Caco-2 (cell line): ENCODE measurements at regions not wholly inside any gene's neighbourhood (a gene's known extent, or its start where the extent isn't known, plus 50 kb on each side); places are given as distances from the start of the nearest gene placed in this dataset.

Source experiments
- BruUV-seq: library from RNA; stranded (reverse); fragments of 400-500 nt; replicated peaks from 2 replicates; lab custom pipeline; 2021; lab: Mats Ljungman, UMichigan
- CTCF ChIA-PET: fragments of 300-600 bp; sonication (Branson Sonifier 250); formaldehyde crosslinking; loops from one replicate; lab custom pipeline; 2022; ENCODE audit warnings: antibody characterized with exemption; lab: Charles Lee
- POLR2A ChIA-PET: fragments of 300-600 bp; sonication (Branson Sonifier 250); formaldehyde crosslinking; loops from one replicate; lab custom pipeline; 2022; ENCODE audit warnings: antibody characterized with exemption; lab: Charles Lee
- DNase-seq, 2 experiments: peaks; one replicate each; pipeline versions ENCODE4 v3.0.0 to v3.0.0-alpha.2; 2020 to 2022
- H3K27me3 ChIP-seq: replicated peaks from 2 replicates; pipeline ENCODE4 v1.6.0; 2011; ENCODE audit warnings: low read length; ENCODE audit not compliant: control insufficient read depth, insufficient read depth
- H3K36me3 ChIP-seq: 2 replicates; pipeline ENCODE4 v1.5.1; 2011; ENCODE audit warnings: low read length; ENCODE audit not compliant: control insufficient read depth, insufficient read depth
- H3K4me1 ChIP-seq: fragments of 250-450 bp; sonication (Bioruptor Pico); 2 replicates; pipeline ENCODE4 v1.5.1; 2020; ENCODE audit warnings: mild to moderate bottlenecking
- H3K4me3 ChIP-seq: 2 replicates; pipeline ENCODE4 v1.5.1; 2011; ENCODE audit warnings: low read depth, mild to moderate bottlenecking, control low read depth, low read length
- H3K9me3 ChIP-seq: fragments of 250-450 bp; sonication (Bioruptor Pico); 2 replicates; pipeline ENCODE4 v1.5.1; 2020; ENCODE audit warnings: mild to moderate bottlenecking, moderate library complexity
- H3K27ac Mint-ChIP-seq: one replicate; pipeline ENCODE4 v1.8.0; 2022; ENCODE audit warnings: mixed read lengths; ENCODE audit not compliant: unreplicated experiment
- H3K27me3 Mint-ChIP-seq: one replicate; pipeline ENCODE4 v1.8.0; 2022; ENCODE audit warnings: mixed read lengths; ENCODE audit not compliant: insufficient read depth, unreplicated experiment
- H3K36me3 Mint-ChIP-seq: one replicate; pipeline ENCODE4 v1.8.0; 2022; ENCODE audit warnings: mild to moderate bottlenecking, mixed read lengths; ENCODE audit not compliant: insufficient read depth, unreplicated experiment
- H3K4me1 Mint-ChIP-seq: one replicate; pipeline ENCODE4 v1.8.0; 2022; ENCODE audit warnings: low read depth, mixed read lengths; ENCODE audit not compliant: unreplicated experiment
- H3K4me3 Mint-ChIP-seq: one replicate; pipeline ENCODE4 v1.8.0; 2022; ENCODE audit warnings: mild to moderate bottlenecking, moderate library complexity, mixed read lengths; ENCODE audit not compliant: unreplicated experiment
- H3K9me3 Mint-ChIP-seq: one replicate; pipeline ENCODE4 v1.8.0; 2022; ENCODE audit warnings: mixed read lengths; ENCODE audit not compliant: unreplicated experiment
- CTCF ChIP-seq, 2 experiments: fragments of 200-600 bp in 1 of 2; IDR thresholded peaks; 1 replicate in 1 of 2; 2 replicates in 1 of 2; pipeline versions ENCODE4 v1.5.1 to v1.8.0; 2011 to 2022; ENCODE audit warnings: antibody characterized with exemption in 1 of 2, control low read depth in 1 of 2, inconsistent platforms in 1 of 2, low read depth in 1 of 2, low read length in 1 of 2, mild to moderate bottlenecking in 1 of 2, moderate library complexity in 1 of 2; ENCODE audit not compliant: insufficient read depth in 1 of 2, severe bottlenecking in 1 of 2, unreplicated experiment in 1 of 2
- intact Hi-C: fragments of 100-400 bp; cut with micrococcal nuclease; formaldehyde crosslinking; loops from one replicate; pipeline ENCODE4 v1.10.0; 2022; ENCODE audit not compliant: unreplicated experiment

GRCh38 chr6:170086639-170087420 lies 204.0 kb downstream of the DLL1 start:
- no peak overlapping the region for H3K27ac Mint-ChIP-seq
- Histone ChIP-seq H3K36me3 (no peaks in the 10 kb centered on the region), H3K4me3 (no peak overlapping the region), H3K4me1 (no peaks in the 10 kb centered on the region), H3K27me3 (no peaks in the 10 kb centered on the region), H3K9me3 (no peaks in the 10 kb centered on the region)
- POLR2A ChIA-PET, result no interaction called here
- no peak for TF ChIP-seq CTCF (IDR thresholded peaks at IDR 0.05; ENCODE audit: insufficient read depth in 1 of 2, low read depth in 1 of 2, low read length in 1 of 2, severe bottlenecking in 1 of 2, unreplicated experiment in 1 of 2)
- CTCF ChIA-PET, result no interaction called here
- H3K9me3 Mint-ChIP-seq, result no peaks in the 10 kb centered on the region
- H3K27me3 Mint-ChIP-seq, result no peaks in the 10 kb centered on the region
- intact Hi-C loops, result no loop called here
- peak in 1 of 2 experiments; percentile 15 for DNase-seq
- peaks cover 6% of the 10 kb centered on the region for H3K36me3 Mint-ChIP-seq
- no peak overlapping the region for H3K4me3 Mint-ChIP-seq
- H3K4me1 Mint-ChIP-seq, result peaks cover 11% of the 10 kb centered on the region
- no TSS peak for BruUV-seq

- Histone ChIP-seq H3K9me3 (no peaks in the 10 kb centered on the region), H3K27me3 (no peaks in the 10 kb centered on the region), H3K4me3 (no peak overlapping the region), H3K36me3 (no peaks in the 10 kb centered on the region), H3K4me1 (no peaks in the 10 kb centered on the region)
- Mint-ChIP-seq H3K9me3 (no peaks in the 10 kb centered on the region), H3K4me1 (peaks cover 11% of the 10 kb centered on the region), H3K27me3 (no peaks in the 10 kb centered on the region), H3K27ac (peak overlapping the region; percentile 47), H3K4me3 (no peak overlapping the region), H3K36me3 (peaks cover 6% of the 10 kb centered on the region)
- POLR2A ChIA-PET, result no interaction called here
- TF ChIP-seq CTCF (IDR thresholded peaks at IDR 0.05; ENCODE audit: insufficient read depth in 1 of 2, low read depth in 1 of 2, low read length in 1 of 2, severe bottlenecking in 1 of 2, unreplicated experiment in 1 of 2), result no peak
- BruUV-seq, result no TSS peak
- intact Hi-C loops, result no loop called here
- DNase-seq, result peak in 1 of 2 experiments; percentile 21
- CTCF ChIA-PET, result no interaction called here
Observed at GRCh38 chr6:170085475-170086401, 205.1 kb downstream of the DLL1 start.

- Mint-ChIP-seq H3K4me1 (peaks cover 11% of the 10 kb centered on the region), H3K4me3 (no peak overlapping the region), H3K36me3 (peaks cover 6% of the 10 kb centered on the region), H3K27me3 (no peaks in the 10 kb centered on the region), H3K9me3 (peaks cover 5% of the 10 kb centered on the region), H3K27ac (no peak overlapping the region)
- Histone ChIP-seq H3K9me3 (no peaks in the 10 kb centered on the region), H3K27me3 (no peaks in the 10 kb centered on the region), H3K36me3 (no peaks in the 10 kb centered on the region), H3K4me1 (no peaks in the 10 kb centered on the region), H3K4me3 (no peak overlapping the region)
- ChIA-PET CTCF (no interaction called here), POLR2A (no interaction called here)
- peak in 1 of 2 experiments; percentile 2 for DNase-seq
- intact Hi-C loops, result no loop called here
- no peak for TF ChIP-seq CTCF (IDR thresholded peaks at IDR 0.05; ENCODE audit: insufficient read depth in 1 of 2, low read depth in 1 of 2, low read length in 1 of 2, severe bottlenecking in 1 of 2, unreplicated experiment in 1 of 2)
- BruUV-seq, result no TSS peak
Observed at GRCh38 chr6:170084166-170084730, 206.6 kb downstream of the DLL1 start.
